PC-9 (cell line): ENCODE measurements at regions not wholly inside any gene's neighbourhood (a gene's known extent, or its start where the extent isn't known, plus 50 kb on each side); places are given as distances from the start of the nearest gene placed in this dataset.

Experiments
- CTCF ChIP-seq: fragments of 200-600 bp; sonication (generic); conservative IDR thresholded peaks from 2 replicates; pipeline ENCODE4 v1.6.1; 2017; ENCODE audit warnings: mixed run types, antibody characterized with exemption, mild to moderate bottlenecking, moderate library complexity
- EZH2 ChIP-seq: fragments of 200-600 bp; sonication (generic); IDR thresholded peaks from 2 replicates; pipeline ENCODE4 v1.8.0; 2017; ENCODE audit warnings: antibody characterized with exemption, low read depth

GRCh38 chr4:123580981-123581664 lies 184.5 kb downstream of the SPRY1 start:
- TF ChIP-seq CTCF (no peak), EZH2 (no peak)
